Stomach (tissue), 4 donors: ENCODE measurements at regions not wholly inside any gene's neighbourhood (a gene's known extent, or its start where the extent isn't known, plus 50 kb on each side); places are given as distances from the start of the nearest gene placed in this dataset.

Experiments
- CTCF ChIP-seq, 7 experiments: fragments of 450-650 bp in 4 of 7; fragments of 200-600 bp in 3 of 7; sonication (generic) in 3 of 7; IDR thresholded peaks; one replicate each; pipeline ENCODE4 v1.5.1; 2016 to 2019; ENCODE audit warnings: antibody characterized with exemption in 7 of 7, control low read depth in 2 of 7, mild to moderate bottlenecking in 1 of 7
- POLR2A ChIP-seq, 4 donors: fragments of 450-650 bp; IDR thresholded peaks; one replicate each; pipeline ENCODE4 v1.6.1; 2016; ENCODE audit warnings: antibody characterized with exemption in 4 of 4, control low read depth in 2 of 4, mild to moderate bottlenecking in 1 of 4, moderate library complexity in 1 of 4
- POLR2AphosphoS5 ChIP-seq, 3 donors: sonication (generic); formaldehyde crosslinking; IDR thresholded peaks; one replicate each; pipeline ENCODE4 v1.6.1; 2016; ENCODE audit warnings: antibody characterized with exemption in 3 of 3

GRCh38 chr2:2610751-2611150 lies 279.7 kb upstream of the MYT1L start:
- TF ChIP-seq POLR2A (IDR thresholded peaks at IDR 0.05) (no peak), POLR2AphosphoS5 (IDR thresholded peaks at IDR 0.05) (no peak), CTCF (IDR thresholded peaks at IDR 0.05) (no peak)
